PC-9 (cell line): ENCODE measurements at regions not wholly inside any gene's neighbourhood (a gene's known extent, or its start where the extent isn't known, plus 50 kb on each side); places are given as distances from the start of the nearest gene placed in this dataset.
"Not testable (repeated sequence)": the region's sequence is repeated elsewhere in the genome, so short reads cannot be mapped to it uniquely, and the experiment has no call there.

Experiments
- BruUV-seq: library from RNA; stranded (reverse); fragments of 400-500 nt; replicated peaks from 2 replicates; lab custom pipeline; 2021; lab: Mats Ljungman, UMichigan
- CTCF ChIA-PET: fragments of 300-600 bp; sonication (Branson Sonifier 250); formaldehyde crosslinking; loops from one replicate; lab custom pipeline; 2022; ENCODE audit warnings: antibody characterized with exemption; lab: Charles Lee
- POLR2A ChIA-PET: fragments of 300-600 bp; sonication (Branson Sonifier 250); formaldehyde crosslinking; loops from one replicate; lab custom pipeline; 2022; ENCODE audit warnings: antibody characterized with exemption; ENCODE audit not compliant: unreplicated experiment; lab: Charles Lee
- DNase-seq, 2 experiments: peaks; one replicate each; pipeline versions ENCODE4 v3.0.0 to v3.0.0-alpha.2; 2015 to 2022; ENCODE audit warnings: mixed read lengths in 1 of 2
- H2AFZ ChIP-seq: fragments of 200-600 bp; sonication (generic); 2 replicates; pipeline ENCODE4 v1.8.1; 2017; ENCODE audit warnings: antibody characterized with exemption
- H3F3A ChIP-seq: fragments of 200-600 bp; sonication (generic); 2 replicates; pipeline ENCODE4 v1.8.1; 2017; ENCODE audit warnings: antibody characterized with exemption, mild to moderate bottlenecking, low read depth; ENCODE audit not compliant: insufficient read depth
- H3K27ac ChIP-seq: fragments of 200-600 bp; sonication (generic); 2 replicates; pipeline ENCODE4 v1.6.1; 2016; ENCODE audit warnings: mixed run types
- H3K27me3 ChIP-seq: fragments of 200-600 bp; sonication (generic); 2 replicates; pipeline ENCODE4 v1.6.1; 2016; ENCODE audit warnings: low read depth, mixed run types; ENCODE audit not compliant: insufficient read depth
- H3K36me3 ChIP-seq: fragments of 200-600 bp; sonication (generic); 2 replicates; pipeline ENCODE4 v1.6.1; 2016; ENCODE audit warnings: low read depth, mixed run types
- H3K4me1 ChIP-seq: fragments of 200-600 bp; sonication (generic); replicated peaks from 2 replicates; pipeline ENCODE4 v1.6.1; 2016; ENCODE audit warnings: mixed run types; ENCODE audit not compliant: insufficient read depth
- H3K4me2 ChIP-seq: fragments of 200-600 bp; sonication (generic); 2 replicates; pipeline ENCODE4 v1.6.1; 2017; ENCODE audit warnings: mixed run types
- H3K4me3 ChIP-seq: fragments of 200-600 bp; sonication (generic); 2 replicates; pipeline ENCODE4 v1.6.1; 2016; ENCODE audit warnings: mixed run types
- H3K79me2 ChIP-seq: fragments of 200-600 bp; sonication (generic); 2 replicates; pipeline ENCODE4 v1.6.1; 2017; ENCODE audit warnings: low read depth, mixed run types
- H3K9me2 ChIP-seq: fragments of 200-600 bp; sonication (generic); 2 replicates; pipeline ENCODE4 v1.8.1; 2017; ENCODE audit warnings: mild to moderate bottlenecking; ENCODE audit not compliant: insufficient read depth
- H3K9me3 ChIP-seq: fragments of 200-600 bp; sonication (generic); 2 replicates; pipeline ENCODE4 v1.8.1; 2016; ENCODE audit warnings: low read depth; ENCODE audit not compliant: insufficient read depth
- H4K20me1 ChIP-seq: fragments of 200-600 bp; sonication (generic); 2 replicates; pipeline ENCODE4 v1.8.1; 2017; ENCODE audit not compliant: insufficient read depth
- EZH2 ChIP-seq: fragments of 200-600 bp; sonication (generic); IDR thresholded peaks from 2 replicates; pipeline ENCODE4 v1.8.0; 2017; ENCODE audit warnings: antibody characterized with exemption, low read depth
- intact Hi-C: fragments of 100-400 bp; cut with micrococcal nuclease; formaldehyde crosslinking; loops from one replicate; pipeline ENCODE4 v1.10.0; 2022; ENCODE audit not compliant: unreplicated experiment
- TF ChIP-seq, protein P1 (sequence below): fragments of 200-600 bp; sonication (generic); conservative IDR thresholded peaks from 2 replicates; pipeline ENCODE4 v1.6.1; 2017; ENCODE audit warnings: mixed run types, antibody characterized with exemption, mild to moderate bottlenecking, moderate library complexity

GRCh38 chr13:104510422-104510821 is 1444.2 kb upstream of the SLC10A2 start:
- Histone ChIP-seq H3K27ac (no peak overlapping the region), H3K4me3 (no peak overlapping the region), H3K4me2 (no peak overlapping the region), H3K9me2 (peaks cover 5% of the 10 kb centered on the region), H3K9me3 (no peaks in the 10 kb centered on the region), H3K27me3 (no peaks in the 10 kb centered on the region), H3K4me1 (no peaks in the 10 kb centered on the region), H4K20me1 (no peaks in the 10 kb centered on the region), H3K36me3 (no peaks in the 10 kb centered on the region), H3F3A (no peaks in the 10 kb centered on the region), H2AFZ (no peak overlapping the region), H3K79me2 (no peaks in the 10 kb centered on the region)
- BruUV-seq, result no TSS peak
- TF ChIP-seq, protein P1, sequence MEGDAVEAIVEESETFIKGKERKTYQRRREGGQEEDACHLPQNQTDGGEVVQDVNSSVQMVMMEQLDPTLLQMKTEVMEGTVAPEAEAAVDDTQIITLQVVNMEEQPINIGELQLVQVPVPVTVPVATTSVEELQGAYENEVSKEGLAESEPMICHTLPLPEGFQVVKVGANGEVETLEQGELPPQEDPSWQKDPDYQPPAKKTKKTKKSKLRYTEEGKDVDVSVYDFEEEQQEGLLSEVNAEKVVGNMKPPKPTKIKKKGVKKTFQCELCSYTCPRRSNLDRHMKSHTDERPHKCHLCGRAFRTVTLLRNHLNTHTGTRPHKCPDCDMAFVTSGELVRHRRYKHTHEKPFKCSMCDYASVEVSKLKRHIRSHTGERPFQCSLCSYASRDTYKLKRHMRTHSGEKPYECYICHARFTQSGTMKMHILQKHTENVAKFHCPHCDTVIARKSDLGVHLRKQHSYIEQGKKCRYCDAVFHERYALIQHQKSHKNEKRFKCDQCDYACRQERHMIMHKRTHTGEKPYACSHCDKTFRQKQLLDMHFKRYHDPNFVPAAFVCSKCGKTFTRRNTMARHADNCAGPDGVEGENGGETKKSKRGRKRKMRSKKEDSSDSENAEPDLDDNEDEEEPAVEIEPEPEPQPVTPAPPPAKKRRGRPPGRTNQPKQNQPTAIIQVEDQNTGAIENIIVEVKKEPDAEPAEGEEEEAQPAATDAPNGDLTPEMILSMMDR, result no peak
- no peak for TF ChIP-seq EZH2
- POLR2A ChIA-PET, result no interaction called here
- DNase-seq, result no peak
- CTCF ChIA-PET, result no interaction called here
- intact Hi-C loops, result no loop called here

DNA sequence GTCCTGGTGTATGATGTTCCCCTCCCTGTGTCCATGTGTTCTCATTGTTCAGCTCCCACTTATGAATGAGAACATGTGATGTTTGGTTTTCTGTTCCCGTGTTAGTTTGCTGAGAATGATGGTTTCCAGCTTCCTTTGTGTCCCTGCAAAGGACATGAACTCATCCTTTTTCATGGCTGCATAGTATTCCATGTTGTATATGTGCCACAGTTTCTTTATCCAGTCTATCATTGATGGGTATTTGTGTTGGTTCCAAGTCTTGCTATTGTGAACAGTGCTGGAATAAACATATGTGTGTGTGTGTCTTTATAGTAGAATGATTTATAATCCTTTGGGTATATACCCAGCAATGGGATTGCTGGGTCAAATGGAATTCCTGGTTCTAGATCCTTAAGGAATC is 1427.3 kb upstream of the SLC10A2 start:
- H3K79me2 ChIP-seq, POLR2A ChIA-PET, H3K36me3 ChIP-seq, intact Hi-C loops, BruUV-seq, H3K9me3 ChIP-seq, H3K4me1 ChIP-seq, H3K9me2 ChIP-seq, CTCF ChIA-PET, H2AFZ ChIP-seq, H3K27me3 ChIP-seq, DNase-seq, H3K4me3 ChIP-seq, H3F3A ChIP-seq, H3K27ac ChIP-seq, H4K20me1 ChIP-seq, H3K4me2 ChIP-seq: not testable (repeated sequence)

DNA sequence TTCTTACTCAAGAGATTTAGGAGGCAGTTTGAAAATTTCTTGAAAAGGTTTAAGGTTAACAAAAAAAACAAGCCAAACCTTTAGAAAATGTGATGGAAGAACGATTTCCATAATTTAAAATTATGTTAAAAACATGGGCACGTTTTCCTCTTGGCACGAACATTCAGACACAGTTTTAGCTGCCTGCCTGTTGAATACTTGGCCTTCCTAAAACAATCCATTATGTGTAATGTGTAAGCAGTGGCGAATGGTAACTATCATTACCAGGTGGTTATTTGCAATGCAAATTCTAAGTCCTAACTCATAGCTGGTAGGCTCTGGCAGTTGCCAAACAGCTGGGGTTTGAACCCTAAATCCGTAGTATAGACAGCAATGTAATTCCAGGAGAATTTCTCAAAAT is 1425.7 kb upstream of the SLC10A2 start:
- Histone ChIP-seq H3K36me3 (no peaks in the 10 kb centered on the region), H3K9me2 (0 out of 2 replicates have a peak, but pooled peaks cover 5% of the 10 kb centered on the region), H3K4me1 (no peaks in the 10 kb centered on the region), H3K4me3 (no peak overlapping the region), H3K27ac (no peak overlapping the region), H3K79me2 (no peaks in the 10 kb centered on the region), H4K20me1 (no peaks in the 10 kb centered on the region), H2AFZ (no peak overlapping the region), H3K27me3 (no peaks in the 10 kb centered on the region), H3F3A (no peaks in the 10 kb centered on the region), H3K9me3 (peaks cover 6% of the 10 kb centered on the region; the same call in 1 of the 2 replicates), H3K4me2 (no peak overlapping the region)
- DNase-seq, result no peak
- no TSS peak for BruUV-seq
- POLR2A ChIA-PET, result no interaction called here
- TF ChIP-seq, protein P1, result no peak
- TF ChIP-seq EZH2, result no peak
- CTCF ChIA-PET, result no interaction called here
- intact Hi-C loops, result no loop called here

DNA sequence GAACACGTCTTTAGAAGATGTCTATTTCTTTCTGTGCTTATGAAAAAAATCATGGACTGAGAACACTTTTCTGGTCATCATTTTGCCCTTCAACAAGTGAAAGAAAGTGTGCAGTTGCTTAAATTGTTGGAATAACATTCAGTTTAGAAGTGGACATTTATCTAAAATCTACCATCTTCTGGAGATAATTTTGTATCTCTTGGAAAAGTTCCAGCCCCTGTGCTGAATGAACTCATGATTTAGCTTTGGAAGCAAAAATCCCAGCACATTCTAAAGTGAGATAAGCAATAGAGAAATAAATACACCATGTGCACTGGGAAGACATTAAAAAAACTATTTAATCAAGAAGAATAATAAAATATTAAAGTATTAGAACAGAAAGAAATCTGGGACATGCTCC is 1420.8 kb upstream of the SLC10A2 start:
- H3K4me3 ChIP-seq, result no peak overlapping the region
- H3F3A ChIP-seq, result no peaks in the 10 kb centered on the region
- no peak overlapping the region for H3K4me2 ChIP-seq
- no peak for TF ChIP-seq EZH2
- TF ChIP-seq, protein P1, result no peak
- 0 out of 2 replicates have a peak, but pooled peaks cover 5% of the 10 kb centered on the region for H3K9me2 ChIP-seq
- POLR2A ChIA-PET, result no interaction called here
- CTCF ChIA-PET, result no interaction called here
- H3K9me3 ChIP-seq, result no peaks in the 10 kb centered on the region
- H2AFZ ChIP-seq, result no peak overlapping the region
- no peak for DNase-seq
- no peaks in the 10 kb centered on the region for H3K4me1 ChIP-seq
- intact Hi-C loops, result no loop called here
- no peaks in the 10 kb centered on the region for H3K36me3 ChIP-seq
- no peaks in the 10 kb centered on the region for H4K20me1 ChIP-seq
- H3K79me2 ChIP-seq, result no peaks in the 10 kb centered on the region
- H3K27me3 ChIP-seq, result no peaks in the 10 kb centered on the region
- no peak overlapping the region for H3K27ac ChIP-seq
- BruUV-seq, result no TSS peak
